ENCODE measurements at regions not wholly inside any gene's neighbourhood (a gene's known extent, or its start where the extent isn't known, plus 50 kb on each side); places are given as distances from the start of the nearest gene placed in this dataset.

GRCh38 chr12:28830491-28830890, 318.6 kb upstream of the FAR2 start:
- intact Hi-C loops (cut with DNase I): no loop called here
- TF ChIP-seq POLR2AphosphoS5 (IDR thresholded peaks at IDR 0.05) (no peak), POLR2A (IDR thresholded peaks at IDR 0.05) (no peak)
- TF ChIP-seq, protein P1, sequence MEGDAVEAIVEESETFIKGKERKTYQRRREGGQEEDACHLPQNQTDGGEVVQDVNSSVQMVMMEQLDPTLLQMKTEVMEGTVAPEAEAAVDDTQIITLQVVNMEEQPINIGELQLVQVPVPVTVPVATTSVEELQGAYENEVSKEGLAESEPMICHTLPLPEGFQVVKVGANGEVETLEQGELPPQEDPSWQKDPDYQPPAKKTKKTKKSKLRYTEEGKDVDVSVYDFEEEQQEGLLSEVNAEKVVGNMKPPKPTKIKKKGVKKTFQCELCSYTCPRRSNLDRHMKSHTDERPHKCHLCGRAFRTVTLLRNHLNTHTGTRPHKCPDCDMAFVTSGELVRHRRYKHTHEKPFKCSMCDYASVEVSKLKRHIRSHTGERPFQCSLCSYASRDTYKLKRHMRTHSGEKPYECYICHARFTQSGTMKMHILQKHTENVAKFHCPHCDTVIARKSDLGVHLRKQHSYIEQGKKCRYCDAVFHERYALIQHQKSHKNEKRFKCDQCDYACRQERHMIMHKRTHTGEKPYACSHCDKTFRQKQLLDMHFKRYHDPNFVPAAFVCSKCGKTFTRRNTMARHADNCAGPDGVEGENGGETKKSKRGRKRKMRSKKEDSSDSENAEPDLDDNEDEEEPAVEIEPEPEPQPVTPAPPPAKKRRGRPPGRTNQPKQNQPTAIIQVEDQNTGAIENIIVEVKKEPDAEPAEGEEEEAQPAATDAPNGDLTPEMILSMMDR (IDR thresholded peaks at IDR 0.05): no peak
- no peaks in the 10 kb centered on the region for H3K36me3 ChIP-seq
- WGBS: 90% methylated on average over 11 of the region's 11 CpGs
- H3K4me3 ChIP-seq: no peak overlapping the region
- no peaks in the 10 kb centered on the region for H3K27me3 ChIP-seq (replicated peaks; ENCODE audit: insufficient read depth)
- no peaks in the 10 kb centered on the region for H3K4me1 ChIP-seq (replicated peaks)
- H3K27ac ChIP-seq: no peak overlapping the region
- no peaks in the 10 kb centered on the region for H3K9me3 ChIP-seq
- no peak for DNase-seq (ENCODE audit: low spot score)

DNA sequence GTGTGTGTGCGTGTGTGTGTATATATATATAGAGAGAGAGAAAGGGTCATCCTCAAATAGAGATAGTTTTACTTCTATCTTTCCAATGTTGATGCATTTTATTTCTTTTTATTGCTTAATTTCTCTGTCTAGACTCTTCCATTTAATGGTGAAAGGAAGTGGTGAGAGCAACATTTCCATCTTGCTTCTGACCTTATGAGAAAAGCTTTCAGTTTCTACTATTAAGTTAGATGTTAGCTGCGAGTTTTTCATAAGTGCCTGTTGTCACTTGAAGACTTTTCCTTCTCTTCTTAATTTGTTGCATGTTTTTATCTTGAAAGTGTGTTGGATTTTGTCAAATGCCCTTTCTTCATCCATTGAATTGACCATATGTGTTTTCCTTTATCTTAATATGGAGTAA, 304.4 kb upstream of the FAR2 start:
- H3K36me3 ChIP-seq: no peaks in the 10 kb centered on the region
- no peaks in the 10 kb centered on the region for H3K9me3 ChIP-seq
- no peak for DNase-seq (ENCODE audit: low spot score)
- WGBS: 59% methylated on average over 2 of the region's 2 CpGs
- no peaks in the 10 kb centered on the region for H3K4me1 ChIP-seq (replicated peaks)
- TF ChIP-seq POLR2AphosphoS5 (IDR thresholded peaks at IDR 0.05) (no peak), POLR2A (IDR thresholded peaks at IDR 0.05) (no peak)
- TF ChIP-seq, protein P1 (IDR thresholded peaks at IDR 0.05): no peak
- H3K27me3 ChIP-seq (replicated peaks; ENCODE audit: insufficient read depth): no peaks in the 10 kb centered on the region
- H3K4me3 ChIP-seq: no peak overlapping the region
- intact Hi-C loops (cut with DNase I): no loop called here
- H3K27ac ChIP-seq: no peak overlapping the region

GRCh38 chr12:28851781-28852180, 297.3 kb upstream of the FAR2 start:
- Histone ChIP-seq H3K27me3 (replicated peaks; ENCODE audit: insufficient read depth) (no peaks in the 10 kb centered on the region), H3K36me3 (no peaks in the 10 kb centered on the region), H3K4me1 (replicated peaks) (no peaks in the 10 kb centered on the region), H3K27ac (no peak overlapping the region), H3K4me3 (no peak overlapping the region), H3K9me3 (no peaks in the 10 kb centered on the region)
- 84% methylated on average over 6 of the region's 6 CpGs for WGBS
- DNase-seq (ENCODE audit: low spot score): no peak
- TF ChIP-seq POLR2A (IDR thresholded peaks at IDR 0.05) (no peak), POLR2AphosphoS5 (IDR thresholded peaks at IDR 0.05) (no peak)
- TF ChIP-seq, protein P1 (IDR thresholded peaks at IDR 0.05): no peak
- intact Hi-C loops (cut with DNase I): no loop called here

- no peaks in the 10 kb centered on the region for H3K4me1 ChIP-seq (replicated peaks)
- TF ChIP-seq POLR2A (IDR thresholded peaks at IDR 0.05): no peak
- no peak for TF ChIP-seq POLR2AphosphoS5 (IDR thresholded peaks at IDR 0.05)
- TF ChIP-seq, protein P1 (IDR thresholded peaks at IDR 0.05): no peak
- H3K9me3 ChIP-seq: no peaks in the 10 kb centered on the region
- intact Hi-C loops (cut with DNase I): no loop called here
- no peaks in the 10 kb centered on the region for H3K27me3 ChIP-seq (replicated peaks; ENCODE audit: insufficient read depth)
- no peak overlapping the region for H3K27ac ChIP-seq
- H3K4me3 ChIP-seq: no peak overlapping the region
- no peaks in the 10 kb centered on the region for H3K36me3 ChIP-seq
- 63% methylated on average over 4 of the region's 4 CpGs for WGBS
- no peak for DNase-seq (ENCODE audit: low spot score)
These were observed 293.2 kb upstream of the FAR2 start for GRCh38 chr12:28855761-28856310.

DNA sequence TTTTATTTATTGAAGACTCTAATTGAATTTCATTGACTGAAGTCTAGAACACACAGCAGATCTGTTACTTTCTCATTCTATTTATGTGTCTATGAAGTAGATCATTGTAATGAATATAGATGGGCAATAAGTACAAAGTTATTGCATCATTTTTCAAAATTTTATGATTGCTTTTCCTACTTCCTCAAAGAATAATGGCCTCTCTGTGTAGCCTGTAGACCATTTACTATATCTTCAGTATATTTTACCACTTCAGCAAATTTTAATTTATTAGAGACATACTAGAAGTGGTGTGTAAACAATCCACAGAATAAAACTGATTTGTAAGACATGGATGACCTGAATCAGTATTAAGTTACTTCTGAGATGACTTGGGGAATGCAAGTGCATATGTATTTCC, 291.7 kb upstream of the FAR2 start:
- Histone ChIP-seq H3K27ac (no peak overlapping the region), H3K4me3 (no peak overlapping the region), H3K4me1 (replicated peaks) (no peaks in the 10 kb centered on the region), H3K36me3 (no peaks in the 10 kb centered on the region), H3K27me3 (replicated peaks; ENCODE audit: insufficient read depth) (no peaks in the 10 kb centered on the region), H3K9me3 (no peaks in the 10 kb centered on the region)
- TF ChIP-seq POLR2AphosphoS5 (IDR thresholded peaks at IDR 0.05): no peak
- TF ChIP-seq, protein P1 (IDR thresholded peaks at IDR 0.05): no peak
- intact Hi-C loops (cut with DNase I): no loop called here
- DNase-seq (ENCODE audit: low spot score): no peak

All from prostate gland (tissue), 2 donors.